Activated CD8-positive, alpha-beta memory T cell treated with anti-CD3 and anti-CD28 coated beads, Interleukin-2, amount 10 ng/mL, durations not matched to agents 7 days and 5 days (primary cell): ENCODE measurements at regions not wholly inside any gene's neighbourhood (a gene's known extent, or its start where the extent isn't known, plus 50 kb on each side); places are given as distances from the start of the nearest gene placed in this dataset.
"Not testable (repeated sequence)": the region's sequence is repeated elsewhere in the genome, so short reads cannot be mapped to it uniquely, and the experiment has no call there.

ENCODE experiments used
- ATAC-seq: fragments of 150-1000 bp; cut with Tn5 transposase; one replicate; pipeline ENCODE4 v1.10.0; 2021; ENCODE audit warnings: moderate library complexity
- CTCF ChIA-PET: fragments of 350-600 bp; sonication (Branson Sonifier 250); formaldehyde crosslinking; loops from one replicate; lab custom pipeline; 2021; ENCODE audit warnings: antibody characterized with exemption; lab: Charles Lee
- DNase-seq: peaks from one replicate; pipeline ENCODE4 v3.0.0-alpha.2; 2020
- H3K27ac Mint-ChIP-seq: one replicate; pipeline ENCODE4 v1.8.0; 2021; ENCODE audit warnings: mild to moderate bottlenecking, mixed read lengths
- H3K27me3 Mint-ChIP-seq: one replicate; pipeline ENCODE4 v1.8.0; 2021; ENCODE audit warnings: mixed read lengths
- H3K36me3 Mint-ChIP-seq: one replicate; pipeline ENCODE4 v1.8.0; 2021; ENCODE audit warnings: mild to moderate bottlenecking, mixed read lengths
- H3K4me1 Mint-ChIP-seq: one replicate; pipeline ENCODE4 v1.8.0; 2021; ENCODE audit warnings: mixed read lengths
- H3K4me3 Mint-ChIP-seq: one replicate; pipeline ENCODE4 v1.8.0; 2021; ENCODE audit warnings: mild to moderate bottlenecking, moderate library complexity, mixed read lengths
- H3K9me3 Mint-ChIP-seq: one replicate; pipeline ENCODE4 v1.8.0; 2022; ENCODE audit warnings: low read depth, mixed read lengths

- H3K9me3 Mint-ChIP-seq, ATAC-seq, DNase-seq, H3K36me3 Mint-ChIP-seq, H3K4me3 Mint-ChIP-seq, H3K27ac Mint-ChIP-seq, H3K4me1 Mint-ChIP-seq, CTCF ChIA-PET: not testable (repeated sequence)
- H3K27me3 Mint-ChIP-seq, result peaks cover 32% of the 10 kb centered on the region
These were observed 110.6 kb downstream of the RPIA start for GRCh38 chr2:88802026-88802425.

DNA sequence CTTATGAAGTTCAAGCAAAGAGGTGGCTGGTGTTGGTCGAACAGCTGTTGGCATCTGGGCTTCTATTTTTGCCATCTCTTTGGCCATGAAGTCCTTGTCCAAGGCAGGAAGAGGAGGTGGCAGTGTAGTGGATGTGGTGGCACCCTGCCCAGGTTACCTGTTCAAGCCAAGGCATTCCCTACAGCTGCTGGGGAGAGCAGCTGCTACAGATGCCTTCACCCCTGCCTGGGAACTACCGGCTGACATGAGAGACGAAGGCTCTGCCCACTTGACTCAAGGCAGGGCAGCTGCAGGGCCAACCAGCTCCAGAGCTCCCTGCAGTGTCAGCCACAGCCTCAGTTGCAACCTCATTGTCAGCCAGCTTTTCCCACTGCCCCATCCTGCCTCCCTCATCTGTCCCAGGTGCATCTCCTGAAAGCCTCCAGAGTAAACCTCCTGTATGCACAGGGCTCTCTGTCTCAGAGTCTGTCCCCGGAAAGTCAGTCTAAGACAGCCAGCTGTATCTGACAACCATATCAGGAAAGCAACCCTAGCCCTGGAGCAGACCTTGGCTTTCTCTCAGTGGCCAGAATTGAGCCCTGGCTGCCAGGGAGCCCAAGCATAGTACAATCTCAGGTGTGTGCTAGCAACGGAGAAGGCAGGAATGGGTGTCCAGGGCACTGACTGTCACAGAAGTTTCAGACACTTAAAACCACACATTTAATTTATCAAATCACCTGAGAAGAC, 115.9 kb downstream of the RPIA start:
- Mint-ChIP-seq H3K36me3 (no peaks in the 10 kb centered on the region), H3K9me3 (no peaks in the 10 kb centered on the region), H3K27me3 (peaks cover 5% of the 10 kb centered on the region), H3K4me1 (no peaks in the 10 kb centered on the region), H3K27ac (no peak overlapping the region), H3K4me3 (no peak overlapping the region)
- CTCF ChIA-PET, result no interaction called here
- ATAC-seq (no peak), DNase-seq (no peak)

- no peak overlapping the region for H3K27ac Mint-ChIP-seq
- no peak for DNase-seq
- CTCF ChIA-PET, result no interaction called here
- no peak overlapping the region for H3K4me3 Mint-ChIP-seq
- H3K27me3 Mint-ChIP-seq, result peaks cover 5% of the 10 kb centered on the region
- no peaks in the 10 kb centered on the region for H3K9me3 Mint-ChIP-seq
- no peak for ATAC-seq
- H3K4me1 Mint-ChIP-seq, result no peaks in the 10 kb centered on the region
- H3K36me3 Mint-ChIP-seq, result no peaks in the 10 kb centered on the region
These were observed 116.6 kb downstream of the RPIA start for GRCh38 chr2:88808083-88808482.

DNA sequence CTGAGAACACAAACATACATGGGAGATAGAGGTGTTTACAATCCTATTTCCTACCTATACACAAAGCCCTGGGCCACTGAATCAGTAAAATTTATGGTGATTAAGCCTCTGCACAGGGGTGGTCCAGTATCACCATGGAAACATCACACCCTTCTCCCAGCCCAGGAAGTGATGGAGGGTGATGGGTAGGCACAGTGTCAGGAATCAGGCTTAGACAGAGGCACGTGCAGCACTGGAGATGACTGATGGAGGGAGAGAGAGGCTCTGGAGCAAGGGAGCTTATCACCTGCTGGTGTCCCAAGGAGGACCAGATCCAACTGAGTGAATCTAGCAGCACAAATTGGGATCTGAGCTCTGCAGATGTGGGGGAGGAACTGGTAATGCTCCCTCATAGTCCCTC, 117.2 kb downstream of the RPIA start:
- Mint-ChIP-seq H3K27me3 (peaks cover 5% of the 10 kb centered on the region), H3K9me3 (peaks cover 2% of the 10 kb centered on the region), H3K4me1 (no peaks in the 10 kb centered on the region), H3K36me3 (no peaks in the 10 kb centered on the region), H3K4me3 (no peak overlapping the region), H3K27ac (no peak overlapping the region)
- ATAC-seq (no peak), DNase-seq (no peak)
- CTCF ChIA-PET, result no interaction called here

- no peak for ATAC-seq
- DNase-seq, result no peak
- no peaks in the 10 kb centered on the region for H3K36me3 Mint-ChIP-seq
- peaks cover 2% of the 10 kb centered on the region for H3K9me3 Mint-ChIP-seq
- CTCF ChIA-PET, result no interaction called here
- no peak overlapping the region for H3K27ac Mint-ChIP-seq
- no peaks in the 10 kb centered on the region for H3K4me1 Mint-ChIP-seq
- no peak overlapping the region for H3K4me3 Mint-ChIP-seq
- peaks cover 2% of the 10 kb centered on the region for H3K27me3 Mint-ChIP-seq
These were observed 117.7 kb downstream of the RPIA start for GRCh38 chr2:88809216-88809615.

- peaks cover 2% of the 10 kb centered on the region for H3K27me3 Mint-ChIP-seq
- H3K36me3 Mint-ChIP-seq, result no peaks in the 10 kb centered on the region
- CTCF ChIA-PET, result no interaction called here
- peaks cover 2% of the 10 kb centered on the region for H3K9me3 Mint-ChIP-seq
- DNase-seq (no peak), ATAC-seq (no peak)
- H3K4me3 Mint-ChIP-seq, result no peak overlapping the region
- no peaks in the 10 kb centered on the region for H3K4me1 Mint-ChIP-seq
- H3K27ac Mint-ChIP-seq, result no peak overlapping the region
These were observed 118.5 kb downstream of the RPIA start for GRCh38 chr2:88810017-88810416.

- no peak for ATAC-seq
- H3K4me1 Mint-ChIP-seq, result no peaks in the 10 kb centered on the region
These were observed 119.0 kb downstream of the RPIA start for GRCh38 chr2:88810488-88810887.

DNA sequence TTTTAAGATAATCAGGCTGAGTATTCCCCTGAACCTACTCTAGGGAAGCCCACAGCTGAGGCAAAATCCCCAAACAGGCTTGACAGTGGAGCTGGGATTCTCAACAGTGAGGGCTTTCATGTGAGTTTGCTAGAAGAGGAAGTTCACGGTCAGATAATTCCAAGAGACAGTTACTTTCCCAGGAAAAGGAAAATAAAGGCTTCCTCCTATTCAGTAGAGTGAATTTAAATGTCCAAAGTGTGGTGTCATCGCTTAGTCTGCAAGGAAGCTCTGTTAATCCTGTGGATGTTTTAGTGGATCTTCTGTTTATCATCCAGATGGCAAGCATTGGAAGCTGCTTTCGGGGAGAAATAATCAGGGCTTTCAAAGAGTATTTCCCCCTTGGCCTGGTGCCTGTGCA, 119.8 kb downstream of the RPIA start:
- Mint-ChIP-seq H3K4me3 (no peak overlapping the region), H3K27ac (no peak overlapping the region), H3K27me3 (peaks cover 2% of the 10 kb centered on the region), H3K9me3 (peaks cover 8% of the 10 kb centered on the region), H3K4me1 (no peaks in the 10 kb centered on the region), H3K36me3 (no peaks in the 10 kb centered on the region)
- ATAC-seq (no peak), DNase-seq (no peak)
- CTCF ChIA-PET, result no interaction called here

More at GRCh38 chr2:88810488-88810887, 119.0 kb downstream of the RPIA start:
- H3K27ac Mint-ChIP-seq, result no peak overlapping the region
- peaks cover 2% of the 10 kb centered on the region for H3K27me3 Mint-ChIP-seq
- CTCF ChIA-PET, result no interaction called here
- H3K9me3 Mint-ChIP-seq, result peaks cover 6% of the 10 kb centered on the region
- DNase-seq, result no peak
- H3K36me3 Mint-ChIP-seq, result no peaks in the 10 kb centered on the region
- H3K4me3 Mint-ChIP-seq, result no peak overlapping the region

DNA sequence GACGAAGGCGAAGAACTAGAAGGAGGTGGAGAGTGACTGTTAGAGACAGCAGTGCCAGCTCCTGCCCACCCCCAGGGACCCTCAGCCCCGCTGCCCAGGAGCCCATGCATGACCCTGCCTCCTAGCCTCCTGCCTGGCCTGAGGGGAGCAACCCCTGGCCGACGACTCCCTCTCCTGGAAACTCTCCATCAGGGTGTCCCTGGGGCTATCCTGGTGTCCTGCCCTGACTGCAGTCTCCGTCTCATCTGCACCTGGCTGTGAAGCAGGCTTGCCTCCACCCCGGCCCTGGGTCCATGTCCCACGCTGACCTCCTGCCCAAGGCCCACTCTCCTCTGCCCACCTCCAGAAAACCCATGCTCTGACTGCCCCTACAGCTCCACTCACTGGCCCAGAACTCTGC, 120.2 kb downstream of the RPIA start:
- Mint-ChIP-seq H3K27me3 (peaks cover 2% of the 10 kb centered on the region), H3K4me1 (no peaks in the 10 kb centered on the region), H3K4me3 (no peak overlapping the region), H3K27ac (no peak overlapping the region), H3K36me3 (no peaks in the 10 kb centered on the region), H3K9me3 (peaks cover 8% of the 10 kb centered on the region)
- DNase-seq (no peak), ATAC-seq (no peak)
- CTCF ChIA-PET, result no interaction called here

DNA sequence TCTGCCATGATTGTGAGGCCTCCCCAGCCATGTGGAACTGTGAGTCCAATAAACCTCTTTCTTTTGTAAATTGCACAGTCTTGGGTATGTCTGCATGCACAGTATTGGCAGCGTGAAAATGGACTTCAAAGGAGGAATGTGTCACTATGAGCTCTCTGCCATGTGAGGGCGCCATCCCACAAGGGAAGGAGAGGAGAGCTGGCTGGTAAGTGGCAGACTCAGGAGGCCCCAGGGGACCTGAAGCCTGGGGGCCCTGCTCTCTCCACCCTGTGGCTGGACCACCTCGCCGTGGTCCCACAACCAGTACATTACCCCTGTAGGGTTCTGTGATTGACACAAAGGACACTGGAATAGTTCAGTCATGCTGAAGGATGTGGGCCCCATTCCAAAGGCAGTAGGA, 122.1 kb downstream of the RPIA start:
- Mint-ChIP-seq H3K36me3 (no peaks in the 10 kb centered on the region), H3K9me3 (peaks cover 8% of the 10 kb centered on the region), H3K27me3 (no peaks in the 10 kb centered on the region), H3K4me1 (no peaks in the 10 kb centered on the region), H3K27ac (no peak overlapping the region), H3K4me3 (no peak overlapping the region)
- ATAC-seq (no peak), DNase-seq (no peak)
- CTCF ChIA-PET, result no interaction called here

GRCh38 chr2:88815282-88815681, 123.8 kb downstream of the RPIA start:
- ATAC-seq (no peak), DNase-seq (no peak)
- Mint-ChIP-seq H3K4me1 (no peaks in the 10 kb centered on the region), H3K36me3 (no peaks in the 10 kb centered on the region), H3K27ac (no peak overlapping the region), H3K27me3 (no peaks in the 10 kb centered on the region), H3K9me3 (peaks cover 8% of the 10 kb centered on the region), H3K4me3 (no peak overlapping the region)
- CTCF ChIA-PET, result no interaction called here

DNA sequence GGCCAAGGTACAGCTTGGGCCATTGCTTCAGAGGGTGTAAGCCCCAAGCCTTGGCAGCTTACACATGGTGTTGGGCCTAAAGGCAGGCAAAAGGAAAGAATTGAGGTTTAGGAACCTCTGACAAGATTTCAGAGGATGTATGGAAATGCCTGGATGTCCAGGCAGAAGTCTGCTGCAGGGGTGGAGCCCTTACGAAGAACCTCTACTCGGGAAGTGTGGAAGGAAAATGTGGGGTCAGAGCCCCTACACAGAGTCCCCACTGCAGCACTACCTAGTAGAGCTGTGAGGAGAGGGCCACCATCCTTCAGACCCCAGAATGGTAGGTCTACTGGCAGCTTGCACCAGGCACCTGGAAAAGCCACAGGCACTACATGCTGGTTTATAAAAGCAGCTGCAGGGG, 124.2 kb downstream of the RPIA start:
- CTCF ChIA-PET, result no interaction called here
- H3K9me3 Mint-ChIP-seq, result peaks cover 8% of the 10 kb centered on the region
- H3K4me1 Mint-ChIP-seq, result no peaks in the 10 kb centered on the region
- no peak overlapping the region for H3K27ac Mint-ChIP-seq
- H3K4me3 Mint-ChIP-seq, result no peak overlapping the region
- no peaks in the 10 kb centered on the region for H3K27me3 Mint-ChIP-seq
- ATAC-seq (no peak), DNase-seq (no peak)
- H3K36me3 Mint-ChIP-seq, result no peaks in the 10 kb centered on the region

- H3K36me3 Mint-ChIP-seq, result no peaks in the 10 kb centered on the region
- DNase-seq, result no peak
- H3K4me3 Mint-ChIP-seq, result no peak overlapping the region
- CTCF ChIA-PET, result no interaction called here
- no peak for ATAC-seq
- no peaks in the 10 kb centered on the region for H3K4me1 Mint-ChIP-seq
- H3K27ac Mint-ChIP-seq, result no peak overlapping the region
- peaks cover 7% of the 10 kb centered on the region for H3K9me3 Mint-ChIP-seq
- H3K27me3 Mint-ChIP-seq, result no peaks in the 10 kb centered on the region
These were observed 126.9 kb downstream of the RPIA start for GRCh38 chr2:88818381-88818780.

DNA sequence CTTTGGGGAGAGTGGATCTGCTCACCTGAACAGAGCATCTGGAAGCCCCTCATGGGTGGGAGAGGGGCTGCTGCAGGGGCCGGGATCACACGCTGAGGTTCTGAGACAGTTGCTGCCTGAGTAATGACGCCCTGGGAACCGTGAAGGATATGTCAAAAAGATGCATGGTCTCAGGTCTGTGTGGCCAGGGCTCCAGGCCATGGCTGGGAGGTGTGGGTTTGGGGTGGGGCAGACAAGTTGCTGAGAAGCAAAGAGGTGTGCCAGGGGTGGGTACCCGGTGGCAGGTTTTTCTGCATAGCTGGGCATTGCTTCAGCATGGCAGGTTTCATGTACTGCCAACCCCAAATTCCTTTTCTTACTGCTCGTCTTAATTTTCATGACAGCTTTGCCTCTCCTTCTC, 133.5 kb downstream of the RPIA start:
- DNase-seq, result no peak
- Mint-ChIP-seq H3K27me3 (peaks cover 5% of the 10 kb centered on the region), H3K9me3 (no peaks in the 10 kb centered on the region), H3K36me3 (no peaks in the 10 kb centered on the region), H3K27ac (no peak overlapping the region), H3K4me3 (no peak overlapping the region), H3K4me1 (no peaks in the 10 kb centered on the region)
- CTCF ChIA-PET, result no interaction called here
- ATAC-seq, result no peak

GRCh38 chr2:88826399-88826798, 134.9 kb downstream of the RPIA start:
- CTCF ChIA-PET, result no interaction called here
- Mint-ChIP-seq H3K27ac (no peak overlapping the region), H3K4me3 (no peak overlapping the region), H3K27me3 (peaks cover 5% of the 10 kb centered on the region), H3K36me3 (no peaks in the 10 kb centered on the region), H3K4me1 (no peaks in the 10 kb centered on the region), H3K9me3 (no peaks in the 10 kb centered on the region)
- DNase-seq, result no peak
- ATAC-seq, result no peak
